ENCODE measurements at regions not wholly inside any gene's neighbourhood (a gene's known extent, or its start where the extent isn't known, plus 50 kb on each side); places are given as distances from the start of the nearest gene placed in this dataset.

DNA sequence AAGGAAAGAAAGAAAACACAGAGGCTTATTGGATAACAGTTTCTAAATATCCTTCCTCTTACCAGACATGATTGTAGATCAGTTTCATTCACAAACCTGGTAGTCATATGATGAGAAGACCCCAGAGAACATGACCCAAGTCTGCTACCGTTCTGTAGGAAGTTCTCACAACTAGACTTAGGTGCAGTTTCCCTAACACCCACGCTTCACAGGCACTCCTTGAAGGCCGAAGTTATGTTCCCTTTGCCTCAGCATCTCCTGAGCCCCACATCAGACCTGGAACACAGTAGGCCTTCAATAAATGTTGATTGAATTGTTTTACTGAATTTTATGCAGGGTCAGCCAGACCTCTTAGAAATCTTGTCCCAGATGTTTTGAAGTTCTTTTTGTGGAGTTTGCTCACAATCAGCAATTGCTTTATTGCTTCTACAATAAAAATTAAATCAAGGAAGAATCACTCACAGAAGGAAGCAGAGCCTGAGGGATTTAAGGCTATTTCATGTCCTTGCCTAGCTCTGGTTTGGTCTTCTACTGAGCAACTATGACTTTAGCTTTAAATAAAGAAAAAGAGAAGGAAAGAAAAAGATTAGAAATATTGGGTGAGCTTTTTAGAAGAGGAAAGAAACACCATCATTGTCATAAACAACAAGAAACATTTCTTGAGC is 138.6 kb upstream of the MDM1 start:
- no peaks in the 10 kb centered on the region for H3K79me2 ChIP-seq (ENCODE audit: insufficient read depth, low read length)

More for the DNA sequence above, 138.6 kb upstream of the MDM1 start:
- Histone ChIP-seq H3K4me1 (ENCODE audit: control insufficient read depth in 1 of 2, insufficient read depth in 2 of 2, low read length in 2 of 2) (no peaks in the 10 kb centered on the region), H3K9me3 (ENCODE audit: control insufficient read depth in 1 of 2, insufficient read depth in 1 of 2, low read depth in 1 of 2, low read length in 2 of 2) (no peaks in the 10 kb centered on the region), H3K9ac (ENCODE audit: low read length) (no peak overlapping the region), H4K20me1 (ENCODE audit: insufficient read depth) (no peaks in the 10 kb centered on the region), H3K27me3 (ENCODE audit: insufficient read depth, low read length) (no peaks in the 10 kb centered on the region), H3K36me3 (ENCODE audit: control insufficient read depth in 1 of 2, insufficient read depth in 2 of 2, low read length in 2 of 2) (no peaks in the 10 kb centered on the region), H3K4me2 (ENCODE audit: low read length) (no peak overlapping the region), H3K27ac (ENCODE audit: low read depth, low read length) (no peak overlapping the region), H3K4me3 (replicated peaks in 1 of 2; ENCODE audit: low read depth in 1 of 2, low read length in 2 of 2) (no peak overlapping the region), H2AFZ (ENCODE audit: low read depth, low read length, poor library complexity, severe bottlenecking) (no peak overlapping the region), H3K9me2 (ENCODE audit: insufficient read depth) (no peaks in the 10 kb centered on the region)
- BruUV-seq (replicated peaks), result no TSS peak
- CTCF ChIA-PET, result no interaction called here
- intact Hi-C loops (cut with micrococcal nuclease), result no loop called here
- TF ChIP-seq CEBPB (IDR thresholded peaks at IDR 0.05; ENCODE audit: low read depth) (no peak), ELF1 (IDR thresholded peaks at IDR 0.05; ENCODE audit: borderline replicate concordance, low read depth) (no peak), SP1 (IDR thresholded peaks at IDR 0.05; ENCODE audit: low read depth) (no peak), CBX3 (IDR thresholded peaks at IDR 0.05; ENCODE audit: low read depth) (no peak), CTCF (IDR thresholded peaks at IDR 0.05 in 2 of 3, conservative IDR thresholded peaks at IDR 0.05 in 1 of 3; ENCODE audit: borderline replicate concordance in 1 of 3, insufficient read depth in 1 of 3, low read depth in 2 of 3, low read length in 2 of 3) (no peak), JUND (IDR thresholded peaks at IDR 0.05) (no peak), POLR2AphosphoS5 (IDR thresholded peaks at IDR 0.05; ENCODE audit: low read depth, low read length) (no peak), ZNF274 (IDR thresholded peaks at IDR 0.05; ENCODE audit: low read depth, low read length) (no peak), EGR1 (IDR thresholded peaks at IDR 0.05; ENCODE audit: low read depth) (no peak), YY1 (IDR thresholded peaks at IDR 0.05; ENCODE audit: extremely low read depth, insufficient replicate concordance, low read depth, low read length) (no peak)
- RAD21 ChIA-PET (ENCODE audit: low non-redundant PET in 1 of 2, low total read pairs in 2 of 2, uncharacterized antibody in 2 of 2, unreplicated experiment in 2 of 2), result no interaction called here
- DNase-seq (ENCODE audit: low read depth, low spot score) (no peak), ATAC-seq (no peak)
- POLR2A ChIA-PET, result no interaction called here
